Activated naive CD8-positive, alpha-beta T cell (primary cell): ENCODE measurements at regions not wholly inside any gene's neighbourhood (a gene's known extent, or its start where the extent isn't known, plus 50 kb on each side); places are given as distances from the start of the nearest gene placed in this dataset.

Source experiments
- H3K27ac Mint-ChIP-seq: one replicate; pipeline ENCODE4 v1.8.0; 2021; ENCODE audit warnings: mixed read lengths
- H3K27me3 Mint-ChIP-seq: one replicate; pipeline ENCODE4 v1.8.0; 2021; ENCODE audit warnings: mixed read lengths
- H3K36me3 Mint-ChIP-seq: one replicate; pipeline ENCODE4 v1.8.0; 2021; ENCODE audit warnings: mixed read lengths
- H3K4me1 Mint-ChIP-seq: one replicate; pipeline ENCODE4 v1.8.0; 2021; ENCODE audit warnings: low read depth, mixed read lengths
- H3K4me3 Mint-ChIP-seq: one replicate; pipeline ENCODE4 v1.8.0; 2021; ENCODE audit warnings: mild to moderate bottlenecking, mixed read lengths
- H3K9me3 Mint-ChIP-seq: one replicate; pipeline ENCODE4 v1.8.0; 2021; ENCODE audit warnings: low read depth, mixed read lengths

DNA sequence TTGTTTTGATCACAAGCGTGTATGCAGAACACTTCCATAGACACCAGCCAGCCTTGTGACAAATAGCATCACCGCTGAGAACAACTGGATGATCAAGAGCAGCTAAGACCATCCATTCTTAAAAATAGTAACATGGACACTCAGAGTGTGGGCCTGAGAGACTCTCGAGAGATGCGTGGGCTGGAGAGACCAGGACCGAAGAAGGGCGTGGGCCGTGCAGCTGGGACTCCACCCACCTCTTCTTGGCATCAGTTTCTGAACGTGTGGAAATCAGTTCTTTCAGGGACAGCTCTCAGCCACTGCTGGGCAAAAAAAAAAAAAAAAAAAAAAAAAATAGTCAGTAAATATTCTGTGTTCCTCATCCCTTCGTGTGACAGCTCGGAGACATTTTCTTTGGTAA is 314.5 kb upstream of the CDH4 start:
- H3K4me3 Mint-ChIP-seq: no peak overlapping the region
- H3K36me3 Mint-ChIP-seq: no peaks in the 10 kb centered on the region
- H3K27me3 Mint-ChIP-seq: no peaks in the 10 kb centered on the region
- no peaks in the 10 kb centered on the region for H3K4me1 Mint-ChIP-seq
- H3K27ac Mint-ChIP-seq: no peak overlapping the region
- no peaks in the 10 kb centered on the region for H3K9me3 Mint-ChIP-seq

DNA sequence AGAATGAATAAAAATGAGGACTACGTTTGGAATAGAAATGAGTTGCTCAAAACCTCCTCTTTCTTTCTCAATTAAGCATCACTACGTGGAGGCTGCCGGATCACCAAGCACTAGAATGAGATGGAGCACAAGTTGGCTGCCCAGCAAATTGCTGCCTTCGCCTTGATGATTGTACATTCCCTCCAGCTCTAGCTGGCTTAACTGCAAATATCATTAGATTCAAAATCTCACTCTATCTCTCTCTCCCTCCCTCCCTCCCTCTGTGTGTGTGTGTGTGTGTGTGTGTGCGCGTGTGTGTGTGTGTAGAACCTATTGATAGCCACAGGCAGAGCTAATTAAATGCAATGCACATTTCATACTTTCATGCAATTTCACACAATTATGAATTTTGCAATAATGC is 310.7 kb upstream of the CDH4 start:
- H3K4me1 Mint-ChIP-seq: no peaks in the 10 kb centered on the region
- no peak overlapping the region for H3K27ac Mint-ChIP-seq
- H3K9me3 Mint-ChIP-seq: no peaks in the 10 kb centered on the region
- no peak overlapping the region for H3K4me3 Mint-ChIP-seq
- H3K27me3 Mint-ChIP-seq: peaks cover 3% of the 10 kb centered on the region
- H3K36me3 Mint-ChIP-seq: no peaks in the 10 kb centered on the region

DNA sequence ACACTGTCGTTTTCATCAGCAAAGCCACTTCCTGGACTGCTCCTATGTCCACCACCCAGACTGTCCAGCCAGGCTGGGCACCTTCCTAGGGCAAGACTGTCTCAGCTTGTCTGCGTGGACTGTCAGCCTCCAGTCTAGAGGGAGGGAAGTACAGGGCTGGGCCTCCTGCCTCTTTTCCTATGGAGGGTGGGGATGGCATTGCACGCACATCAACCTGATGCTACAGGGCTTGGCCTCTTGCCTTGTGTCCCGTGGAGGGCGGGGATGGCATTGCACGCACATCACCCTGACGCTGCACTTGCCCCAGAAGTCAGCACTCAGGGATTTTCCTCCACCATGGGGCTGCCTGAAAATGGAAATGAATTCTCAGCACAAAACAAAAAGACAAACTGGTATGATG is 304.2 kb upstream of the CDH4 start:
- Mint-ChIP-seq H3K36me3 (no peaks in the 10 kb centered on the region), H3K4me3 (no peak overlapping the region), H3K27me3 (peaks cover 3% of the 10 kb centered on the region), H3K27ac (no peak overlapping the region), H3K4me1 (no peaks in the 10 kb centered on the region), H3K9me3 (no peaks in the 10 kb centered on the region)

DNA sequence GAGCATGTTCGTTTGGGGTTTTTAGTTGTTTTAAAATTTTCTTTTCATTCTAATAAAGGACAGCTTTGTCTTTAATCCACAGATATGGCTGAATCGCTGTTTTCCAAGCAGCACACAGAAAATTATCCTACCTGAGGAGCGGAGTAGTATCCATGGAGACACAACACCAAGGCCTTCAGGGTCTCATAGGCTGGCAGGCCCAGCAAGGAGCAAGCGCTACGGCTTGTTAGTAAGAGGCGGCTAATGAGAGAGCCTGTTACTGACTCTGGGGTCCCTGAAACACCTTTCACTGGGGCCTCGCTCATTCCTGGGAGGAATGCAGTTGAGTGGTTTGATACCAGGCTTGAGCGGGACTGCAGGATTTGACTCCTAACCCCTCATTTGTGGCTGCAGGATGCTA is 303.8 kb upstream of the CDH4 start:
- Mint-ChIP-seq H3K27me3 (peaks cover 3% of the 10 kb centered on the region), H3K36me3 (no peaks in the 10 kb centered on the region), H3K27ac (no peak overlapping the region), H3K9me3 (no peaks in the 10 kb centered on the region), H3K4me1 (no peaks in the 10 kb centered on the region), H3K4me3 (no peak overlapping the region)

DNA sequence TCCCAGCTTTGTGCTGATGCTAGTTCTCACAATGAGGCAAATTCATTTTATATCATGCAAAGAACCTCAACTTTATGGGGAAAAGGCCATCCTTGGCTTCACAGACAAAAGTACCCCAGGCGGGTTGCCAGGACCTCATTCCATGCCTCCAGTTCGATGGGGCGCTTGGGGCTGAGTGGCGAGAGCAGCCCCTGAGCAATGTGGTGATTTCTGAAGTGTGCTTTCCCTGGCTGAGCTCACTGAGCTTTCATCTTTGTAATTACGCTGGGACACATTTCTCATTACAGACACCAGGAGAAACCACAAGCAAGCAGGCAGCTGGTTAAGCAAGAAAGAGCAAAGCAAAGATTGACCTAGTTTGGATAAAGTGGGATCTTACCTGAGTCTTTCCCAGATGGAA is 301.5 kb upstream of the CDH4 start:
- H3K27me3 Mint-ChIP-seq: peaks cover 2% of the 10 kb centered on the region
- H3K4me1 Mint-ChIP-seq: no peaks in the 10 kb centered on the region
- no peaks in the 10 kb centered on the region for H3K36me3 Mint-ChIP-seq
- no peak overlapping the region for H3K4me3 Mint-ChIP-seq
- H3K27ac Mint-ChIP-seq: no peak overlapping the region
- H3K9me3 Mint-ChIP-seq: no peaks in the 10 kb centered on the region

DNA sequence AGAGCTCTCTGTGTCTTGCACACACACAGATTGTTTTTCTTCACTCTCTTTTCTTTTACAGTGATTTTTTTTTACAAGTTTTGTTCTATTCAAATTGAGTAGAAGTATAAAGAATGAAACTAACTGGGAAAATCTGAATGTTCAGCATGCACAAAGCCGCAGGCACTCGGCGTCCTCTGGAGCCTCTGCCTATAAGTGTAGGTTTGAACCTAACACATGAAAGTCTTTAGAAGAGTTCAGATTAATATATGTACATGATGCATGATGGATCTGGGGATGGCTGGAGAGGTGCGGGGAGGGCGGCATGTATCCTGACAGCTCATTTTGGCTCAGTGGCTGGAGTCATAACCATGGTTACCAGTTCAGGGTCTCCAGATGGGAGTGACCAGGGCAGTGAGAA is 301.1 kb upstream of the CDH4 start:
- Mint-ChIP-seq H3K4me1 (no peaks in the 10 kb centered on the region), H3K27ac (no peak overlapping the region), H3K4me3 (no peak overlapping the region), H3K27me3 (peaks cover 2% of the 10 kb centered on the region), H3K36me3 (no peaks in the 10 kb centered on the region), H3K9me3 (no peaks in the 10 kb centered on the region)

DNA sequence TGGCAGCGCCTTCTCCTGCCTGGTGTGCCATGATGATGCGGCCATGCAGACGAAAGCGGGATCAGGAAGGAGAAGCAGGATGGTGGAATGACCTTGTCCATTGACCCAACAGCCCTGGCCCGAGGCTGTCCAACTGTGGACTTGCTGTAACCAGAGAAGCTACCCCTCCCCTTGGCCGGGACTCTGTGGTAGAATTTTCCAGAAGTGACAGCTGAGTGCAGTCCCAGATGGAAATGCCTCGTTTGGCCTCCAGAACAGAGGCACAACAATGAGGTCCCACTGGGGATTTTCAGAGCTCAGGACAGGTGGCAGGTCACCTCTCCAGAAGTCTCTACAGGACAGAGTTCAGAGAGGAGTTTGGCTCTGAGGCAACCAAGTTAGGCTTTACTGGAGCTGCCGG is 299.2 kb upstream of the CDH4 start:
- Mint-ChIP-seq H3K4me3 (no peak overlapping the region), H3K4me1 (no peaks in the 10 kb centered on the region), H3K9me3 (no peaks in the 10 kb centered on the region), H3K36me3 (no peaks in the 10 kb centered on the region), H3K27ac (no peak overlapping the region), H3K27me3 (peaks cover 2% of the 10 kb centered on the region)

DNA sequence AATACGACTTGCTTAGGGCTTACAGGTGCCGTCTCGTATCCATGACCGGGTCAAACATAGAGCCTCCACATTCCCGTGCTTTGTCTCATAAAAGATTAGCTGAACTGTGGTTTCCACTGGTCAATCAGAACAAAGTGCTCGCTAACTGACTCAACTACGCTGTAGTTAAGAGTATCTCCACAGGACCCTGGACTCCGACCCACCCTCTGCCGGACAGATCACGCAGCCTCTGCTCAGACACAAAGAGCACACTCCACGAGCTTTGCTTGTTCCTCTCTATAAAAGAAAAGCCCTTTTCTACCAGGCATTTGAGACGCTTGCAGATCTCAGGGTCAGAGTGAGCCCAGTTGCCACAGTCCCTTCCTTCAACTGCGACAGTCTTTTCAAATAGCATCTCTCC is 298.7 kb upstream of the CDH4 start:
- no peaks in the 10 kb centered on the region for H3K9me3 Mint-ChIP-seq
- no peaks in the 10 kb centered on the region for H3K36me3 Mint-ChIP-seq
- H3K4me1 Mint-ChIP-seq: no peaks in the 10 kb centered on the region
- no peak overlapping the region for H3K4me3 Mint-ChIP-seq
- no peak overlapping the region for H3K27ac Mint-ChIP-seq
- H3K27me3 Mint-ChIP-seq: peaks cover 2% of the 10 kb centered on the region

DNA sequence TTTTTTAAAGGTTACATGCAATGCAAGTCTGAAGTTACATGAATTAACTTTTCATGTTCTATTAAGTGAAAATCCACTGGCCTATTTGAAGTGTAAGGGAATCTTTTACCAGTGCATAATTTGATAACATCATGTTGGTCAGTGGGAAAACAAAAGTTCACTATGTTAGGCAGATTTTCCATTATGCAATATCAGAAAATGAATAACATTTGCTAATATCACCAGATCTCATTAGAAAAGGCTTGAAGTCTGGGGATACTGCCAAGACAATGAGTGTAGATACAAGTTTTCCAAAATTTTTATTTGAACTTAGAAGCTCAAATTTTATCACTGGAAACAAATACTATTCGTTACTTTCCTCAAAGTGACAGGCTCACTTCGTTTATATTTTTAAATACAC is 296.4 kb upstream of the CDH4 start:
- no peak overlapping the region for H3K27ac Mint-ChIP-seq
- H3K36me3 Mint-ChIP-seq: no peaks in the 10 kb centered on the region
- no peaks in the 10 kb centered on the region for H3K9me3 Mint-ChIP-seq
- peaks cover 2% of the 10 kb centered on the region for H3K27me3 Mint-ChIP-seq
- H3K4me3 Mint-ChIP-seq: no peak overlapping the region
- H3K4me1 Mint-ChIP-seq: no peaks in the 10 kb centered on the region

DNA sequence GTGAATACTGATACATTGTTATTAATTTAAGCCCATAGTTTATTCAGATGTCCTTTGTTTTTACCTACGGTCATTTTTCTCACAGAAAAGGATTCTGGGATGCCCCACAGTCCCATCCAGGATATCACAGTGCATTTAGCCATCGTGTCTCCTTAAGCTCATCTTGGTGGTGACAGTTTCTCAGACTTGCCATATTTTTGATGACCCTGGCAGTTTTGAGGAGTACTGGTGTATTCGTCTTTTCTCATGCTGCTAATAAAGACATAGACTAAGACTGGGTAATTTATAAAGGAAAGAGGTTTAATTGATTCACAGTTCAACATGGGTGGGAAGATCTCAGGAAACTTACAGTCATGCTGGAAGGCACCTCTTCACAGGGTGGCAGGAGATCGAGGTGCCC is 295.9 kb upstream of the CDH4 start:
- no peaks in the 10 kb centered on the region for H3K4me1 Mint-ChIP-seq
- peaks cover 2% of the 10 kb centered on the region for H3K27me3 Mint-ChIP-seq
- no peak overlapping the region for H3K4me3 Mint-ChIP-seq
- no peaks in the 10 kb centered on the region for H3K9me3 Mint-ChIP-seq
- no peaks in the 10 kb centered on the region for H3K36me3 Mint-ChIP-seq
- no peak overlapping the region for H3K27ac Mint-ChIP-seq

DNA sequence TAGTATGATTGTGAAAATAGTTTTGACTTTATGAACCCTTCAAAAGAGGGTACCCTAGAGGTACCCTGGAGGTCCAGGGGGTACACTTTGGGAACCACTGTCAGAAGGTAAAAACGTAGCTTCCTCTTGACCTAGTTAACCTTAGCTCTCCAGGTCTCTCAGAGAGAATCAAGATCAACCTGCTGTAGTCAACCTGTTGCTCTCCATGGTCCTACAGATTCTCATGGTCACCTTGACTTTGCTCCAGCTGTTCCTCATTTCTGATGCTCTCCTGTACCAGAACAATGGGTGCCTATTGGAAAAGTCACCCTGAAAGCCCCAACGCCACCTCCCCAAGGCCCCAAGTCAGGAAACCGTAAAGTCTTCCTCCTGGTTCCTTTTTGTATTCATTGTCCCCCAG is 294.4 kb upstream of the CDH4 start:
- Mint-ChIP-seq H3K4me1 (no peaks in the 10 kb centered on the region), H3K27ac (no peak overlapping the region), H3K9me3 (no peaks in the 10 kb centered on the region), H3K4me3 (no peak overlapping the region), H3K27me3 (peaks cover 2% of the 10 kb centered on the region), H3K36me3 (no peaks in the 10 kb centered on the region)

DNA sequence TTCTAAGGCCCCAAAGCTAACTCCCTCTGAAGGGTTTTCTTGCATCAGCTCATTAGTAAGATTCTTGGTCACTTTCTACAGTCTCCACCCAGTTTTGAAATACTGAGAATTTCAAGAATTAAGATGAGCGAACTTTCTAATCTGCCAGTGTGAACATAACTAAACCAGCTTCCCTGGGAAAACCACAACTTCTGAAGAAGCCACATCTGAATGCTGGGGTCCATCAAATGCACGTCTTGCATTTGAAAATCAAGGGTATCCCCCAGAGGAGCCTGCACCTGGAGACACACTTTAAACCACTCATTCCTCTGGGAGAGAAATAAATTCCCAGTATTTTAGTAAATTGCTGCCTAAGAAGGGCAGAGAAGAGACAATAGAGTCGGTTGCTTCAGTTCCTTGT is 292.1 kb upstream of the CDH4 start:
- Mint-ChIP-seq H3K27ac (no peak overlapping the region), H3K27me3 (peaks cover 2% of the 10 kb centered on the region), H3K36me3 (no peaks in the 10 kb centered on the region), H3K4me1 (no peaks in the 10 kb centered on the region), H3K9me3 (no peaks in the 10 kb centered on the region), H3K4me3 (no peak overlapping the region)

DNA sequence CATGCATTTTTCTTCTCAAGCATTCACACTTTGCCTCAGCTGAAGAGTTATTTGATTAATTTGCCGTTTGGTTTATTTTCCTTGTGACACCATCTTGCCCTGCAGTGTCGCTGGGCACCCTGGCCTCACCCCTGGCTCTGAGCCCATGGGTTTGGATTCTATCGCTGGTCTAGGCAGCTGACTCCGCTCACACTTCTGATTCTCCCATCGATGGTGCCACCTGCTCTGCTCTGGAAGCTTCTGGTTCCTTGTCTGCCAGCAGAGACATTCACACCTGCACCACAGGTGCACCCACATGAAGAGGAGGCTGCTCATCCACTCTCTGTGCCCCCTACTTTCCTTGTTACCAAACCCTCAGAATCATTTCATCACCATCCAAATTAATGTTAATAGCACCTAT is 291.6 kb upstream of the CDH4 start:
- H3K4me3 Mint-ChIP-seq: no peak overlapping the region
- no peak overlapping the region for H3K27ac Mint-ChIP-seq
- H3K27me3 Mint-ChIP-seq: peaks cover under 1% of the 10 kb centered on the region
- H3K36me3 Mint-ChIP-seq: no peaks in the 10 kb centered on the region
- no peaks in the 10 kb centered on the region for H3K9me3 Mint-ChIP-seq
- no peaks in the 10 kb centered on the region for H3K4me1 Mint-ChIP-seq

DNA sequence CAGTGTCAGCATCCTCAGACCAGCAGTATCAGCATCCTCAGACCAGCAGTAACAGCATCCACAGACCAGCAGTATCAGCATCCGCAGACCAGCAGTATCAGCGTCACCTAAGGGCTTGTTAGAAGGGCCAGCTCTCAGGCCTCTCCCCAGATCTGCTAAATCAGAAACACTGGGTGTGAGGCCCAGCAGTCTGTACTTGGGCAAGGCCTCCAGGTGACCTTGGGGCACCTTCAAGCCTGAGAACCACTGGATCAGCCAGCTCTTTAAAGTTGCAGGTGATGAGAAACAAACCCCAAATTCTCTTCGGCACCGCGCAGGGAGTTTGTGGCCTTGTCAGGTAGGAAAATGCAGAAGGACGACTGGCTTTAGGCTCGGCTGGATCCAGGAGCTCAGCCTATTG is 290.5 kb upstream of the CDH4 start:
- no peaks in the 10 kb centered on the region for H3K9me3 Mint-ChIP-seq
- no peak overlapping the region for H3K27ac Mint-ChIP-seq
- H3K4me3 Mint-ChIP-seq: no peak overlapping the region
- peaks cover 3% of the 10 kb centered on the region for H3K27me3 Mint-ChIP-seq
- no peaks in the 10 kb centered on the region for H3K36me3 Mint-ChIP-seq
- no peaks in the 10 kb centered on the region for H3K4me1 Mint-ChIP-seq

DNA sequence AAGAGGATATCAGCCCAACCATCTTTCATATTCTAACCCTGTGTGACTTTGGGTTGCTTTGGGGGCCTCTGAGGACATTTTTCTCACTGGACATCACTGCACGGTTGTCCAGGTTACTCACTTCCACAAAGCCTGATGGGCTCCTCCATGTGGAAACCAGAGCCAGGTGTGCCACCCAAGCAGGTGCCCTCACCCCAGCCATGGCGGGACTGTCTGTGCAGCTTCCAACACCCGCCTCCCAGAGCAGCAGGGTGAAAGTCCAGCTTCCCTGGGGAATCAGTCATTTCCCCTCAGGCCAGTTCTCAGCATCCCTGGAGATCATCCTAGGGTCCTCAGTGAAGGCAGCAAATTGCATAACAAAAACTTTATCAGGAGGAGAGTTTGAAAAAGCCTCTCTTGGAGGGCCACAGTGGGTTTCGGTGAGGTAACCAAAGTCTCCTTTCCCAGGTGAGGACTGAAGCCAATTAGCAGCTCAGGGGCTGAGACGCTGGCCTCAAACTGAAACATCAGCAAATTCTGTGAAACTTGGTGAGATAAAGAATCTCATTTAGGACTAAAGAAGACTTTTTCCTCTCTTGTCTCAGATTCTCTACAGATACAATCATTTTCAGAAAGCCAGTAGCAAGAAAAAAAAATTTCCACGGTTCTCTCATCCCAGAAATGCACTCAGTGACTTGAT is 289.6 kb upstream of the CDH4 start:
- Mint-ChIP-seq H3K36me3 (no peaks in the 10 kb centered on the region), H3K4me1 (no peaks in the 10 kb centered on the region), H3K4me3 (no peak overlapping the region), H3K27ac (no peak overlapping the region), H3K9me3 (no peaks in the 10 kb centered on the region), H3K27me3 (peaks cover 3% of the 10 kb centered on the region)

DNA sequence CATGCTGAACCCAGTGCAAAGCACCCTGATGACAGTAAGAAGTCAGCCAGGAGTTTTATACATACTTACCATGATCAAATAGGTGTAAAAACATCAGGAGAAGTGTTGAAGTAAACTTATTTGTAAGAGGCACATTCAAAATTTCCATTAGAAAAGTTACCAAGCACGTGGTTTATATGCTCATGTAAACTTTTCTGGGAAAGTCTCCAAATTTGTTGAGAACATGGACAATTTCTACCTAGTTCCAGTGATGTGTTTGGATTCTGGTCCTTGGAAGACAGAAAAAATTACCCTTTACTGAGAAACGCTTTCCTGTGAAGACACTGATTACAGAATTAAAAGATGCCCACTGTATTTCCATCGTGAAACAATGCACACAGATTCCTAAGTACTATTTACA is 288.9 kb upstream of the CDH4 start:
- Mint-ChIP-seq H3K36me3 (no peaks in the 10 kb centered on the region), H3K27me3 (peaks cover 3% of the 10 kb centered on the region), H3K4me3 (no peak overlapping the region), H3K4me1 (no peaks in the 10 kb centered on the region), H3K27ac (no peak overlapping the region), H3K9me3 (no peaks in the 10 kb centered on the region)
